Sigmoid colon (tissue), 6 donors: ENCODE measurements at regions not wholly inside any gene's neighbourhood (a gene's known extent, or its start where the extent isn't known, plus 50 kb on each side); places are given as distances from the start of the nearest gene placed in this dataset.

ENCODE experiments used
- DNase-seq: peaks from one replicate; pipeline ENCODE4 v3.0.0-alpha.2; 2019
- H3K27ac ChIP-seq, 4 donors: fragments of 200-600 bp; sonication (generic); one replicate each; pipeline ENCODE4 v1.5.1; 2016 to 2019; ENCODE audit warnings: mild to moderate bottlenecking in 1 of 4
- H3K27me3 ChIP-seq, 3 donors: fragments of 200-600 bp; sonication (generic); one replicate each; pipeline ENCODE4 v1.5.1; 2019; ENCODE audit warnings: mild to moderate bottlenecking in 1 of 3
- H3K36me3 ChIP-seq, 4 donors: fragments of 200-600 bp; sonication (generic); one replicate each; pipeline ENCODE4 v1.5.1; 2016 to 2019
- H3K4me1 ChIP-seq, 4 donors: fragments of 200-600 bp; sonication (generic); one replicate each; pipeline ENCODE4 v1.5.1; 2017 to 2019
- H3K4me3 ChIP-seq, 4 donors: fragments of 200-600 bp; sonication (generic); one replicate each; pipeline ENCODE4 v1.5.1; 2017 to 2019; ENCODE audit warnings: mild to moderate bottlenecking in 2 of 4, moderate library complexity in 1 of 4
- H3K9me3 ChIP-seq, 4 donors: fragments of 200-600 bp in 3 of 4; sonication (generic) in 3 of 4; one replicate each; pipeline versions ENCODE4 v1.5.1 to v1.6.1; 2013 to 2019
- EP300 ChIP-seq, 4 donors: sonication (generic); formaldehyde crosslinking; IDR thresholded peaks; one replicate each; pipeline ENCODE4 v1.6.1; 2017; ENCODE audit warnings: antibody characterized with exemption in 4 of 4
- POLR2A ChIP-seq, 2 donors: fragments of 450-650 bp; IDR thresholded peaks; one replicate each; pipeline ENCODE4 v1.6.1; 2016; ENCODE audit warnings: antibody characterized with exemption in 2 of 2, mild to moderate bottlenecking in 2 of 2, moderate library complexity in 2 of 2
- POLR2AphosphoS5 ChIP-seq, 4 donors: sonication (generic); formaldehyde crosslinking; IDR thresholded peaks; one replicate each; pipeline ENCODE4 v1.6.1; 2017; ENCODE audit warnings: antibody characterized with exemption in 4 of 4
- WGBS, 2 donors: extraction: QIAGEN DNeasy Blood & Tissue Kit; methylation state at CpG; one replicate each; pipeline ENCODE4 v1.1.7; 2013; 5-methylcytosine and 5-hydroxymethylcytosine counted together
- intact Hi-C: fragments of 100-400 bp; cut with DNase I; formaldehyde crosslinking; loops from one replicate; pipeline ENCODE4 v1.15.1; 2023
- TF ChIP-seq, protein P1 (sequence below), 4 experiments: fragments of 450-650 bp in 3 of 4; fragments of 200-600 bp in 1 of 4; IDR thresholded peaks; one replicate each; pipeline ENCODE4 v1.5.1; 2016 to 2019; ENCODE audit warnings: antibody characterized with exemption in 4 of 4, mild to moderate bottlenecking in 3 of 4, moderate library complexity in 2 of 4
- donor health status: healthy with polysubstance abuse.
- donor health status: healthy.

- no peaks in the 10 kb centered on the region for H3K9me3 ChIP-seq
- no peak overlapping the region for H3K27ac ChIP-seq
- WGBS, 2 donors = 73% methylated on average over 5 of the region's 5 CpGs
- TF ChIP-seq, protein P1, sequence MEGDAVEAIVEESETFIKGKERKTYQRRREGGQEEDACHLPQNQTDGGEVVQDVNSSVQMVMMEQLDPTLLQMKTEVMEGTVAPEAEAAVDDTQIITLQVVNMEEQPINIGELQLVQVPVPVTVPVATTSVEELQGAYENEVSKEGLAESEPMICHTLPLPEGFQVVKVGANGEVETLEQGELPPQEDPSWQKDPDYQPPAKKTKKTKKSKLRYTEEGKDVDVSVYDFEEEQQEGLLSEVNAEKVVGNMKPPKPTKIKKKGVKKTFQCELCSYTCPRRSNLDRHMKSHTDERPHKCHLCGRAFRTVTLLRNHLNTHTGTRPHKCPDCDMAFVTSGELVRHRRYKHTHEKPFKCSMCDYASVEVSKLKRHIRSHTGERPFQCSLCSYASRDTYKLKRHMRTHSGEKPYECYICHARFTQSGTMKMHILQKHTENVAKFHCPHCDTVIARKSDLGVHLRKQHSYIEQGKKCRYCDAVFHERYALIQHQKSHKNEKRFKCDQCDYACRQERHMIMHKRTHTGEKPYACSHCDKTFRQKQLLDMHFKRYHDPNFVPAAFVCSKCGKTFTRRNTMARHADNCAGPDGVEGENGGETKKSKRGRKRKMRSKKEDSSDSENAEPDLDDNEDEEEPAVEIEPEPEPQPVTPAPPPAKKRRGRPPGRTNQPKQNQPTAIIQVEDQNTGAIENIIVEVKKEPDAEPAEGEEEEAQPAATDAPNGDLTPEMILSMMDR (IDR thresholded peaks at IDR 0.05) = no peak
- no peak for TF ChIP-seq EP300 (IDR thresholded peaks at IDR 0.05)
- no peak for TF ChIP-seq POLR2AphosphoS5 (IDR thresholded peaks at IDR 0.05)
- TF ChIP-seq POLR2A (IDR thresholded peaks at IDR 0.05) = no peak
- no peak for DNase-seq
- H3K36me3 ChIP-seq = no peaks in the 10 kb centered on the region
- no peaks in the 10 kb centered on the region for H3K4me1 ChIP-seq
- H3K4me3 ChIP-seq = no peak overlapping the region
- H3K27me3 ChIP-seq = no peaks in the 10 kb centered on the region
- intact Hi-C loops = no loop called here
Observed at GRCh38 chr3:8204331-8204730, 297.3 kb upstream of the LMCD1 start.

GRCh38 chr3:8204853-8205650 lies 296.6 kb upstream of the LMCD1 start:
- Histone ChIP-seq H3K4me3 (no peak overlapping the region), H3K36me3 (no peaks in the 10 kb centered on the region), H3K4me1 (no peaks in the 10 kb centered on the region), H3K27ac (no peak overlapping the region), H3K27me3 (no peaks in the 10 kb centered on the region), H3K9me3 (no peaks in the 10 kb centered on the region)
- WGBS, 2 donors = 82 to 86% methylated on average over 5 of the region's 5 CpGs
- DNase-seq = no peak
- no peak for TF ChIP-seq POLR2AphosphoS5 (IDR thresholded peaks at IDR 0.05)
- no peak for TF ChIP-seq EP300 (IDR thresholded peaks at IDR 0.05)
- TF ChIP-seq, protein P1 (IDR thresholded peaks at IDR 0.05) = no peak
- no peak for TF ChIP-seq POLR2A (IDR thresholded peaks at IDR 0.05)
- intact Hi-C loops = no loop called here

DNA sequence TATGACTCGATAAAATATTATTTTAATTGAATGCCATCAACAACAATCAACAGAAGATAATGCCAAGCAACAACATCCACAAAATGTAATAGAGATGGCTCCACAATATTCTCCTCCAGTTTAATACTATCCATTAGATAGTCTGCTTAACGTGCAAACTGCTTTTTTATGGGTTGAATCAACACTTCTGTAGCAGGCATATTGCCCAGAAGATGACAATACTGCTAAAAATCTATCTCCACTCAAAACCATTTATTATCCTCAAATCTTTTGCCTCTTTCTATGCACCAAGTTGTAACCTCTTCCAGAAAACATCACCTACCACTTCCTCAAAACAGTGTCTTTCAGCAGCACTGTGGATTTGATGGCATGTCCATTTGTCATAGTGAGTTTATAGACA lies 295.7 kb upstream of the LMCD1 start:
- Histone ChIP-seq H3K4me1 (no peaks in the 10 kb centered on the region), H3K36me3 (no peaks in the 10 kb centered on the region), H3K27me3 (no peaks in the 10 kb centered on the region), H3K9me3 (no peaks in the 10 kb centered on the region), H3K27ac (no peak overlapping the region), H3K4me3 (no peak overlapping the region)
- intact Hi-C loops = no loop called here
- TF ChIP-seq, protein P1 (IDR thresholded peaks at IDR 0.05) = no peak
- TF ChIP-seq POLR2AphosphoS5 (IDR thresholded peaks at IDR 0.05) (no peak), POLR2A (IDR thresholded peaks at IDR 0.05) (no peak), EP300 (IDR thresholded peaks at IDR 0.05) (no peak)
- 41 to 67% methylated on average over 2 of the region's 2 CpGs for WGBS, 2 donors
- DNase-seq = no peak

DNA sequence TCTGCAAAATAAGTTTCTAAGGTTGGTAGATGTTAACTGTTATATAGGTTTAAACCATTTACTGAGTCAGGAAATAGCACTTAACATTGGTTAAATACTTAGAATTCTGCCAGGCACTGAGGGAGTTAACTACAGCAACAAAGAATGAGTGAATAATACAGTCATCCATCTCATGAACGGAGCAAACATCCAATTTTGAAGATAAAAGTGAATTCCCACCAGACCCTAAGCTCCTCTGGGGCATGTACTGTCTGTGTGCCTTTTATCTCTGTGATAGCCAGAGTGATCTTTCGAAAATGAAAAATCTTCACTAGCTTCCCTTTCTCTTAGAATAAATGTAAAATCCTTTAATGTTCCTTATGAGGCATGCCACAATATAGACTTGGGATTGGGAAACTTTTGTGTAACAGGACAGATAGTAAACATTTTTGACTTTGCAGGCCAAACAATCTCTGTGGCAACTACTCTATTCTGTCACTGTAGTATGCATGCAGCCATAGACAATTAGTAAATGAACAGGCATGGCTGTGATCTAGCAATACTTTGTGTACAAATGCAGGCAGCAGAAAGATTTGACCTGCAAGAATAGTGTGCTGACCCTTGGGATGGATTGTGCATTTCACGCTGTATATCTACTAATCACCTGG lies 294.5 kb upstream of the LMCD1 start:
- no peak for DNase-seq
- H3K4me1 ChIP-seq = no peaks in the 10 kb centered on the region
- WGBS, 2 donors = 66 to 74% methylated on average over 3 of the region's 3 CpGs
- intact Hi-C loops = no loop called here
- no peak overlapping the region for H3K4me3 ChIP-seq
- H3K27ac ChIP-seq = no peak overlapping the region
- no peaks in the 10 kb centered on the region for H3K9me3 ChIP-seq
- H3K27me3 ChIP-seq = no peaks in the 10 kb centered on the region
- TF ChIP-seq POLR2A (IDR thresholded peaks at IDR 0.05) = no peak
- TF ChIP-seq EP300 (IDR thresholded peaks at IDR 0.05) = no peak
- TF ChIP-seq POLR2AphosphoS5 (IDR thresholded peaks at IDR 0.05) = no peak
- TF ChIP-seq, protein P1 (IDR thresholded peaks at IDR 0.05) = no peak
- H3K36me3 ChIP-seq = no peaks in the 10 kb centered on the region
